Stimulated activated CD4-positive, alpha-beta T cell treated with anti-CD3 and anti-CD28 coated beads, Interleukin-4, amount 100 ng/mL, for 4 hours (primary cell): ENCODE measurements at regions not wholly inside any gene's neighbourhood (a gene's known extent, or its start where the extent isn't known, plus 50 kb on each side); places are given as distances from the start of the nearest gene placed in this dataset.

Experiments
- DNase-seq, 2 experiments: peaks; one replicate each; pipeline ENCODE4 v3.0.0-alpha.2; 2020

DNA sequence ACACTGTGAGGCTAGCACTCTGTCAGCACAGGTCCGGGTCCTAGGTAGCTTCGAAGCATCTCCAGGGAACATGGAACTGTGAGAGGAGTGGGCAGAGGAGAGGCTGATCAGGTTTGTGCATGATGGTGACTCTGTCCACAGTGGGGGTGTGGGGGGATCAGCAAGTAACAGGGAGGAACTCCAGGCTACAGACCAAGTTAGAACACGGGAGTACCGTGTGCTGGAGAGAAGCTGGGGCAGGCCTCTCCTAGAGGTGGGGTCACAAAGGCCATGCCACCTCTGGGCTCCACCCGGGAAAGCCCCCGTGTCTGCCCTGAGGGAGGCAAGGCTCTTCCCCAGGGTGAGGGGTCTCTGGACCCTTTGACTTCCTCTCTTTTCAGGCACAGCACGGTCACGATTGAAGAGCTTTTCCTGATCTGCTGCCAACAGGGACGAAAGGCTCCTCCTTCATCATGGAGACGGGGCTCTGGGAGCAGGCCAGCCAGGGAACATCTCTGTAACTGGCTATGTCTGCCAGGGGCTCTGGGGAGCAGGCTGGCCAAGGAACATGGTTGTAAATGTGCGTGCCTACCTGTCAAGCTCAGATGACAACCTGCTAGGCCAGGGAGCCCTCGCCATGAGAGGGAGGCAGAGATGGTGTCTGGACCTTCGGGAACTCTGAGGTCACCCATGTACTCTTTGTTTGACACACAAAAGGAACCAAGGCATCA, 1476.1 kb downstream of the BRD1 start:
- no peak for DNase-seq

GRCh38 chr22:48350456-48350855, 1477.2 kb downstream of the BRD1 start:
- no peak for DNase-seq

GRCh38 chr22:48348855-48349254, 1478.8 kb downstream of the BRD1 start:
- DNase-seq: no peak

DNA sequence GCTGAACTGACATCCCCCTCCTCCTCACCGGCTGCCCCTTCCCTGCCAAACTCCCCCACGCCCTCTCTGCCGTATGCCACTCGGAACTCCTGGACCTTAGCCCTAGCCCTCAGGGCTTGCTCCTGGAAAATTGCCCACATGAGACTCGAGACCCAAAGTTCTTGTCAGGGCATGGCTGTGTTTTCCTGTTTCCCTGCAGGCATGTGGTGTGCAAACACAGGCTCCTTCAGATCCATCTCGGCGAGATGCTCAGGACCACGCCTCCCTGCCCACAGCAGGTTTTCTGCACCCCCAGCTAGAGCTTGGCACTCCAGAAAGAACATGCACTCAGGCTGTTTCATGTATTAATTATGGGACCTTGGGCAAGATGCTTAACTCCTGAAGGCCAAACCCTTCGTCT, 1480.4 kb downstream of the BRD1 start:
- no peak for DNase-seq

GRCh38 chr22:48346911-48347310, 1480.8 kb downstream of the BRD1 start:
- DNase-seq: no peak

DNA sequence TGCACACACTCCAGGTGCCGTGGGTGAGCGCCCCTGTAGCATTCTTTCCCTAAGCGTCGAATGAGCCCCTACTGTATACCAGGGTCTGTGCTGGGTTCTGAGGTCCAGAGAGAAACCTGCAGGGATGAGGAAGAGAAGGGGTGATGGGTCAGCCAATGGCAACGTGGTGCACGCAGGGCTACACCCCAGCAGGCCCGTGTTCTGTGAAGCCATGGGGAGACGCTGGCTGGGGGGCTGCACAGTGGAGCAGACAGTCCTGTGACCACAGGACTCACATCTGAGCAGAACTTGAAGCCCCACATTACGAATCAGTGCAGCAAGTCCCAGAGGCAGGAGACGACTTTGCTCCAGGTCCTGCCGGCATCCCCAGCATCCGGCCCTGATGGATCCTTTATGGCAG, 1481.4 kb downstream of the BRD1 start:
- DNase-seq: no peak

DNA sequence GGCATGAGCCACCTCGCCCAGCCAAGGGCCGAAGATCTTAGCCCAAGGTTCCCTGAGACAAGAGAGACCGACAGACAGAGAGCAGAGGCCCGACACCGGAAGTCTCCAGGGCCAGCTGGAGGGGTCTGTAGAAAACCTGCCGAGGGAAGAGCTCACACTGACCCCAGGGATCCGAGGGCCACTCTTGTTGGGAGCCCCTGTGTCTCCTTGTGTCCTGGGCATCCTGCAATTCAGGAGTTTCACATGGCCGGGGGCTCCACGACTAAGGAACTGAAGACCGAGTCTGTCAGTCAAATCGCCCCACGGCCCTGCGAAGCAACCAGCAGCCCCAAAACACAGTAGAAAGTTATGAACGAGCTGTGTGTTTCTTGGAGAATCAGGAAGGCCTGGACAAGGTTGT, 1482.0 kb downstream of the BRD1 start:
- DNase-seq: no peak

DNA sequence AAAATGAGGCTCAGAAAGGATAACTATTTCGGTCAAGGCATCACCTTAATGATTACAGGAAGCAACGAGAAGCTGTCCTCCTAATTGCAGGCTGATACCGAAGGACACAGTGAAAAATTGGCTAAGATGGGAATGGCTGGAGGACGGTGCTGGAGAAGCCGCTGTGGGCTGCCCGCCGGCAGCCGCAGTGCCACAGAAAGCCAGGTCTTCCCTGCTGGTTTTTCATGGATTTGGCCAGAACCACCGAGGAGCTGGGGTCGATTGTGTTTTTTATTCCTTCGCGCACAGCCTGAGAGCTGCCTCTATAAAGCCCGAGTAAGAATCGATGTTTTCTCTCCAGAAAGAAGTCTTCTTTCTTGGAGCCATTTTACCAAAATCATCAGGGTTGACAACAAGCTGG, 1484.2 kb downstream of the BRD1 start:
- DNase-seq: no peak

DNA sequence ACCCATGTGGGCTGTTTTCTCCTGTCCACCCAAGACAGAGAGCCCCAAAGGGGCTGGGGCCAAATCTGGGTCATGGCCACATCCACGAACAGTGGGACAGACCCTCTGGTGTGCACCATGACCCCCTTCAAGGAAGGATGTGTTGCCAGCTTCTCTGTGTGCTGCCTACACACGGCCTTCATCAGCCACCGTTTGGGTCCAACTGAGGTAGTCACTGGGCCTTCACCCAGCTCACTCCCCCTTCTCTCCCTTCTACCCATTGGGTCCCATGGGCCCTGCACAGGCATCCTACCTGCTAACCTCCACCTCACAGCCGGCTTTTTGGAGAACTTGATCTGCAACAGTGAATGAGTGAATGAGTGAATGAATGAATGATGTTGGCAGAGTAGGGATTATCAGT, 1484.9 kb downstream of the BRD1 start:
- DNase-seq: no peak

GRCh38 chr22:48342016-48342415, 1485.7 kb downstream of the BRD1 start:
- DNase-seq: no peak

- DNase-seq: no peak
Observed at GRCh38 chr22:48340727-48341709, 1486.7 kb downstream of the BRD1 start.

GRCh38 chr22:48340191-48340590, 1487.5 kb downstream of the BRD1 start:
- no peak for DNase-seq

DNA sequence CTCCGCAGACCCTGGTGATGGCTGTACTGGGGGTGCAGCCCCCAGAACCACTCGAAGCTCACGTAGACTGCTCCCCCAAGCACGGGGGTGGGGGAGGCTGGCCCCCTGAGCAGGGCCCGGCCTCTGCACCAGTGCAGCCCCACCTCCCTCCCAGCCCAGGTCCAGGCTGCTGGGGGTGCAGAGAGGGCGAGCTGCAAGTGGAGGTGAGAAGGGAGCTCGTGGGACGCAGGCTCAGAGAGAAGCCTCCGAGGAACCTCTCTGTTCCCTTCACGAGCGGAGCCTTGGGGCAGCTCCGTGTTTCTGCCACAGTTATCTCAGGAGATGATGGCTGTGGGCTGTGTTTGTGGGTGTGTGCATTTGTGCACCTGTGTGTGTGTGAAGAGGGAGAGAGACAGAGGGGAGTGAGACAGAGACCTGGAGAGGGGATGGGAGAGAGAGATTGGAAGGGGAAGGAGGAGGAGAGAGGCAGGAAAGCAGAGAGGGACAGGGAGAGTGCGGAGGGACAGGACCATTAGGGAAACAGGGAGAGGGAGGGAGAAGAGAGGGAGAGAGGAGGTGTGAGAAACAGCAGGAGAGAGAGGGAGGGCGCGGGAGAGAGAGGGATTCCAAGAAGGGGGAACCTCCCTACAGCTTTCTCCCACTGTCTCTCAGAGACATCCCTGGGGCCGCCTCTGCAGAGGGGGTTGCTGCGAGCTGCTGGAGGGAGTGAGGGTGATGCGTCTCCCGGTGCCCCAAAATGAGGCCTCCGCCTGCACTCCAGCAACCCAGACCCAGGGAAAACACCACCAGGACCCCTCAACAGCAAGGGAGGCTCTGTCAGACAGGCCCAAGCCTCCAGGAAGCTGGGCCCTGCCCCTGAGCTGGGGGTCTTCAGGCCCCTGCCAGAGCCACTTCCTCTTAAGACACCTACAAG, 1488.6 kb downstream of the BRD1 start:
- DNase-seq: no peak

DNA sequence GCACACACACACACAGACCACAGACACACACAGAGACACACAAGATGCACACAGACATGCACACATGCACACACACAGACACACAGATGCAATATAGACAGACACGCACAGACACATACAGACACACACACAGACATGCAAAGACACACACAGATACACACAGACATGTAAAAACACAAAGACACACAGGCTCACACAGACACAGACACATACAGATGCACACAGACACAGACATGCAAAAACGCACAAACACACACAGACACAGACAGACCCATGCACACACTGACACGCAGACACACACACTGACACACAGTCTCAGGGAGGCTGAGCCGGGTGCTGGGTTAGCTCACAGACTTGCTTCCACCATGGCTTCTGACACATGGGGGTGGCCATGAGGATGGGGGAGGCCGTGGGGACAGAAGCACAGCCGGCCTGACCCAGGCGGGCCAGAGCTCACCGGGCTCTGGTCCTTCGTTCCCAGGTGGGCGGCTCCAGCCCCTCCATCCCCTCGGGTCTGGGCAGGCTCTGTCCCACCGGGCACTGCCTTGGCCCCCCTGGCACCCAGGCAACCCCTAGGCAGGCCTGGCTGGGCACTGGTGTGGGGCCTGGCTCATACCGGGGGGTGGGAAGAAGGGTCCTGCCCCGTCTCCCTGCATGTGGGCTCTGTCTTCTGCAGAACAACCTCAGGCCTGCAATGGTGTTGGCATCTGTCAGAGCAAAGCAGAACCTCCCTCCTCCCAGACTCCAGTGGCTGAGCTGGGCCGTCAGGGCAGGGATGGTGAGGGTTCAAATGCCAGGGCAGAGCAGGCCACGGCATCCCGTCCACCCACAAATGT, 1489.5 kb downstream of the BRD1 start:
- no peak for DNase-seq

GRCh38 chr22:48336339-48337060, 1491.2 kb downstream of the BRD1 start:
- DNase-seq: no peak

DNA sequence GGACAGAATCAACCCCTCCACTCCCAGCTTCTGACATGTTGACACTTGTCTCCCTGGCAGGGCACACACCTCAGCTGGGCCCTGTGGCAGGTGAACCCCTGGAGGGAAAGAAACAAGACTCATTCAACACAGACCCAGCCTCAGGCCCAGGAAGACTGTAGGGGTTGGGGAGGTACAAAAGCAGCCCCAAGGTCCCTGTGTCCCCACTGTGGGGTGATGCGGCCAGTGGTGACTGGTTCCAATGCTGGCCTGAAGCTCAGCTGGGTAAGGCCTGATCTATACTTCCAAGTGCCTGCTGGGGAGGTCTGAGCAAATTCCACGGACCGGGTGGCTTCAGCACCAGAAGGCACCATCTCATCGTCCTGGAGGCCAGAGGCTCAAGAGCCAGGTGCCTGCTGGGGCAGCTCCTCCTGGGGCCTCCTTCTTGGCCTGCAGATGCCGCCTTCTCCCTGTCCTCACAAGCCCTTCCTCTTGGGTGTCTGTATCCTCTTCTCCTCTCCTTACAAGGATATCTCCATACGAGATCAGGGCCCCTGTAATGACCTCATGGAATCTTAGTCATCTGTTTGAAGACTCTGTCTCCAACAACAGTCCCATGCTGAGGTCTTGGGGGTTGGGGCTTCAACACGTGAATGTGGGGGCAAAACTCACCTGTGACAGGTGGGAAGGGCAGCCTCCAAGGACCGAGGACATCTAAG, 1492.1 kb downstream of the BRD1 start:
- no peak for DNase-seq

- DNase-seq: no peak
Observed at GRCh38 chr22:48334971-48335370, 1492.7 kb downstream of the BRD1 start.

- DNase-seq: no peak
Observed at GRCh38 chr22:48333816-48334735, 1493.6 kb downstream of the BRD1 start.

DNA sequence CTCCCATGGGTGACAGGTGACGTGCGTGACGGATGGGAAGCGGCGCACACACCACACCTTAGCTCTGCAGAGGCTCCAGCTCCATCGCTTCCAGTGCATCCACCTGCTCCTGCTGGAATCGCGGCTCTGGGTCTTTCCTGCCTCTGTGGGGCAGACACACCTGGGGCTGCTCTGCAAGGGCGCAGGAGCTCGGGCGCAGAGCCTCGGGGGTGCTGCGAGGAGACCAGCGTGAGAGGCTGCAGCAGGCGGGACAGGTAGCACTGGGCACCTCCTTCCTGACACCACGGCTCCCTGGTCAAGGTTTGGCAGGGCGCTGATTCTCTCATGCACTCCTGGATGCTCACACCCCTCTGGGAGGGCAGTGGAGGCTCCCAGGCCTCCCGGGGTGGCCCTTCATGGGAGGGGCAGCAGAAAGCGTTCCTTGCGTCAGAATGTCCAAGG, 1494.3 kb downstream of the BRD1 start:
- no peak for DNase-seq
